ENCODE measurements at regions not wholly inside any gene's neighbourhood (a gene's known extent, or its start where the extent isn't known, plus 50 kb on each side); places are given as distances from the start of the nearest gene placed in this dataset.

DNA sequence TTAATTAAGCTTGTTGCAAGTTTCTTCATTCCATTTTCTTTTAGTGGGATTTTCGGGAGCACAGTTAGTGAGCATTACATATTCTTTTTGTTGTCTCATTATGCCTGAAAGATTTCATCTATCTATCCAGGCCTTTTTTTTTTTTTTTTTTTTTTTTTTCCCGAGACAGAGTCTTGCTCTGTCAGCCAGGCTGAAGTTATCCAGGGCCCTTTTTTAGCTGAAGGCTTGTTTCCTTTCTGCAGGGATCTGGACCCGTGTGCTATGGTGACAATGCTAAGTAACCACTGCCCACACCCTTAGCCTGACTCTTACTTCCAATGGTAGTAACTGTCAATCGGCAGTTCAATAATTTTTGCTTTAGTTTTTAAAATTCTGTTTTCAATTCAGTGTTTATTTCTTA, 190.8 kb upstream of the MTPN start:
- no peak for TF ChIP-seq EZH2 (IDR thresholded peaks at IDR 0.05; ENCODE audit: insufficient read depth, poor library complexity, severe bottlenecking)
- TF ChIP-seq EZH2phosphoT487 (IDR thresholded peaks at IDR 0.05; ENCODE audit: insufficient read depth, low read depth), result no peak
- H3K27me3 ChIP-seq (replicated peaks; ENCODE audit: insufficient read depth), result 0 out of 2 replicates have a peak, but pooled peaks cover 3% of the 10 kb centered on the region
- H3K9me3 ChIP-seq (ENCODE audit: low read depth), result no peaks in the 10 kb centered on the region
- H4K20me1 ChIP-seq (ENCODE audit: insufficient read depth), result no peaks in the 10 kb centered on the region
- H3K4me3 ChIP-seq, result no peak overlapping the region
- no peaks in the 10 kb centered on the region for H3K36me3 ChIP-seq (ENCODE audit: low read depth)
- DNase-seq, result no peak
- no peak overlapping the region for H3K4me2 ChIP-seq (ENCODE audit: unreplicated experiment)
- H2AFZ ChIP-seq, result no peak overlapping the region
- H3K9ac ChIP-seq, result no peak overlapping the region
- H3K27ac ChIP-seq, result no peak overlapping the region
- H3K4me1 ChIP-seq (ENCODE audit: insufficient read depth), result no peaks in the 10 kb centered on the region
- no peaks in the 10 kb centered on the region for H3F3A ChIP-seq (ENCODE audit: insufficient read depth)
- no peaks in the 10 kb centered on the region for H3K9me2 ChIP-seq (ENCODE audit: insufficient read depth)
- WGBS, 2 experiments (ENCODE audit: low coverage in 1 of 2, low lambda C conversion rate in 2 of 2, missing lambda C conversion rate in 2 of 2), result 28 to 31% methylated on average over 3 to 4 of the region's 4 CpGs
- in situ Hi-C loops (cut with MboI), result no loop called here
- H3K79me2 ChIP-seq (ENCODE audit: insufficient read depth), result no peaks in the 10 kb centered on the region

DNA sequence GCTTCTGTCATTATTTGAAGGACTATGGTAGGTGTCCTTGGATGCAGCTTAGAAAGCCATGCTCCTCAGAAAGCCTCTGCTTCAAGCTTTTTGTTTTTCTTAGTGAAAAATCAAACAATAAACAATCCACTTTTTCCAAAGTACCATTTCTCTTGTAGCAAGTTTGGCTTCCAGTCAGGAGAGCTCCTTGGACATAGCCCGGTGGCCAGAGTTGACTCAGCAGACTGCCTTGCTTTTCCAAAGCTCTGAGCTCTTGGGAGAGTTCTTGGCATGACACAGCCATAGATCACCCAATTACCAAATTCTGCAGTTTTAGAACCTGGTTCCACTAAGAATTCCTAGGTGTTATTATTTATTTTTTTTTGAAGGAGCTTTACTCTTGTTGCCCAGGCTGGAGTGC, 189.4 kb upstream of the MTPN start:
- TF ChIP-seq EZH2 (IDR thresholded peaks at IDR 0.05; ENCODE audit: insufficient read depth, poor library complexity, severe bottlenecking) (no peak), EZH2phosphoT487 (IDR thresholded peaks at IDR 0.05; ENCODE audit: insufficient read depth, low read depth) (no peak)

DNA sequence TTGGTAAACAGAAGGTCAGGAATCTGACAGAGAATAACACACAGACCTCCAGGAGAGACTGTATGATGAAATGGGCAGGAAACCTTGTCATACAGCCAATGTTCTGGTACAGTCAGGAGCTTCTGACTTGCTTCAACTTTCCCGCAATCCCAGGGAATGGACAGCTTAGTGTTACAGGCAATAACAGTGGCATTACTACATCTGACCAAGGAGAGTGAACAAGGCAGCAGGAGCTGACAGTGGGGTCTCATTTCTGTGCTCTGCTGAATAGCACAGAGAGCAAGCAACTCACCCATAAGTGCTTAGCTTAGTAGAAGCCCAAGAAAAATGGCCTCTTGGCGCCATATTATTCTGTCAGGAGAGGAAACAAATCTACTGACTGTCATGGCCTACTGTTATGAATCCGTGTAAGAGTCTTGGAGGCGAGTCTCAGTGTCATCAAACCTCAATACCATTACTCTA, 186.2 kb upstream of the MTPN start:
- Histone ChIP-seq H3K27ac (no peak overlapping the region), H3K27me3 (replicated peaks; ENCODE audit: insufficient read depth) (no peaks in the 10 kb centered on the region), H3K9me2 (ENCODE audit: insufficient read depth) (no peaks in the 10 kb centered on the region), H2AFZ (no peak overlapping the region), H3K4me2 (ENCODE audit: unreplicated experiment) (no peak overlapping the region), H3K36me3 (ENCODE audit: low read depth) (no peaks in the 10 kb centered on the region), H3K4me3 (no peak overlapping the region), H4K20me1 (ENCODE audit: insufficient read depth) (no peaks in the 10 kb centered on the region), H3F3A (ENCODE audit: insufficient read depth) (no peaks in the 10 kb centered on the region), H3K9me3 (ENCODE audit: low read depth) (no peaks in the 10 kb centered on the region), H3K79me2 (ENCODE audit: insufficient read depth) (no peaks in the 10 kb centered on the region), H3K4me1 (ENCODE audit: insufficient read depth) (no peaks in the 10 kb centered on the region), H3K9ac (no peak overlapping the region)
- no peak for DNase-seq
- TF ChIP-seq EZH2 (IDR thresholded peaks at IDR 0.05; ENCODE audit: insufficient read depth, poor library complexity, severe bottlenecking) (no peak), EZH2phosphoT487 (IDR thresholded peaks at IDR 0.05; ENCODE audit: insufficient read depth, low read depth) (no peak)
- in situ Hi-C loops (cut with MboI), result no loop called here
- WGBS, 2 experiments (ENCODE audit: low coverage in 1 of 2, low lambda C conversion rate in 2 of 2, missing lambda C conversion rate in 2 of 2), result 30 to 46% methylated on average over 4 of the region's 4 CpGs

More for the DNA sequence above, 189.4 kb upstream of the MTPN start:
- Histone ChIP-seq H3F3A (ENCODE audit: insufficient read depth) (no peaks in the 10 kb centered on the region), H3K4me2 (ENCODE audit: unreplicated experiment) (no peak overlapping the region), H3K79me2 (ENCODE audit: insufficient read depth) (no peaks in the 10 kb centered on the region), H3K9ac (no peak overlapping the region), H3K4me1 (ENCODE audit: insufficient read depth) (no peaks in the 10 kb centered on the region), H4K20me1 (ENCODE audit: insufficient read depth) (no peaks in the 10 kb centered on the region), H3K36me3 (ENCODE audit: low read depth) (no peaks in the 10 kb centered on the region), H3K27me3 (replicated peaks; ENCODE audit: insufficient read depth) (0 out of 2 replicates have a peak, but pooled peaks cover 3% of the 10 kb centered on the region), H3K4me3 (no peak overlapping the region), H3K9me3 (ENCODE audit: low read depth) (no peaks in the 10 kb centered on the region), H2AFZ (no peak overlapping the region), H3K9me2 (ENCODE audit: insufficient read depth) (no peaks in the 10 kb centered on the region), H3K27ac (no peak overlapping the region)
- WGBS, 2 experiments (ENCODE audit: low coverage in 1 of 2, low lambda C conversion rate in 2 of 2, missing lambda C conversion rate in 2 of 2), result 21 to 47% methylated on average over 1 of the region's 1 CpG
- no peak for DNase-seq
- in situ Hi-C loops (cut with MboI), result no loop called here

DNA sequence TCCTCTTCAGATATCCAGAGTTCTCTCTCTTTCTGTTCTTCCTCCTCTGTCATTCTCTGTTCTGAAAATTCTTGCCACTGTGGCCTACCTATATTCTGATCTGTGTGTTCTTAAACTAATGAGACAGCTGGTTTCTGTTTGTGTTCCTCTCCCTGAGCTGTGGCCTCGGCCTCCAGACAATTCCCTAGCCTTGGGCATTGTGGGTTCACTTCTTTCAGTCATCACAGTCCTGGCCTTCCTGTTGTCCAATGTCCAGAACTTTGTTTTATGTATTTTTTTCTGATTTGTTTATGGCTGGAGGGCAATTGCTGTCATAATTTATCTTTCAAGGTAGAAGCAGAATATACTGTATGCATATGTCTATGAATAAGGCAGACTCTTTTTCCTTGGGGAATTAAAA, 173.2 kb upstream of the MTPN start:
- TF ChIP-seq EZH2phosphoT487 (IDR thresholded peaks at IDR 0.05; ENCODE audit: insufficient read depth, low read depth), result no peak
- no peak for TF ChIP-seq EZH2 (IDR thresholded peaks at IDR 0.05; ENCODE audit: insufficient read depth, poor library complexity, severe bottlenecking)

DNA sequence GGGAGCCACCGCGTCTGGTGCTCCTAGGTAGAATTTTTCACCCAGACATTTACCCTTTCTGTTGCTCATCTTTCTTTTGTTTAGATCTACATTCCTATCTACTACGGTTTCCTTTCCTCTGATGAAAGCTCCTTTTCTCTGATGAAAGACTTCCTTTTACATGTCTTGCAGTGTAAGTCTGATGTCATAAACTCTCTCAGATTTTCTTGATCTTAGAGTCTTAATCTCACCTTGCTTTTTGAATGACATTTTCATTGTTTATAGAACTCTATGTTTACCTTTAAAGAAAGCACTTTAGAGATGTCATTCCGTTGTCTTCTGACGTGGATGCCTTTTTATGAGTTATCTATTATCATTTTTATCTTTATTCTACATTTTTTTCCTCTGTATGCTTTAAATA, 171.8 kb upstream of the MTPN start:
- Histone ChIP-seq H4K20me1 (ENCODE audit: insufficient read depth) (no peaks in the 10 kb centered on the region), H3K79me2 (ENCODE audit: insufficient read depth) (no peaks in the 10 kb centered on the region), H3K27ac (no peak overlapping the region), H3K4me1 (ENCODE audit: insufficient read depth) (no peaks in the 10 kb centered on the region), H3K9me2 (ENCODE audit: insufficient read depth) (no peaks in the 10 kb centered on the region), H3K27me3 (replicated peaks; ENCODE audit: insufficient read depth) (no peaks in the 10 kb centered on the region), H3K36me3 (ENCODE audit: low read depth) (no peaks in the 10 kb centered on the region), H3K4me3 (no peak overlapping the region), H3K9me3 (ENCODE audit: low read depth) (no peaks in the 10 kb centered on the region), H3K9ac (no peak overlapping the region), H2AFZ (no peak overlapping the region), H3F3A (ENCODE audit: insufficient read depth) (no peaks in the 10 kb centered on the region), H3K4me2 (ENCODE audit: unreplicated experiment) (no peak overlapping the region)
- TF ChIP-seq EZH2phosphoT487 (IDR thresholded peaks at IDR 0.05; ENCODE audit: insufficient read depth, low read depth) (no peak), EZH2 (IDR thresholded peaks at IDR 0.05; ENCODE audit: insufficient read depth, poor library complexity, severe bottlenecking) (no peak)
- in situ Hi-C loops (cut with MboI), result no loop called here
- WGBS, 2 experiments (ENCODE audit: low coverage in 1 of 2, low lambda C conversion rate in 2 of 2, missing lambda C conversion rate in 2 of 2), result 57 to 67% methylated on average over 5 of the region's 5 CpGs
- DNase-seq, result no peak

More for the DNA sequence above, 173.2 kb upstream of the MTPN start:
- H3K9me3 ChIP-seq (ENCODE audit: low read depth), result no peaks in the 10 kb centered on the region
- H3K9me2 ChIP-seq (ENCODE audit: insufficient read depth), result no peaks in the 10 kb centered on the region
- no peak overlapping the region for H3K9ac ChIP-seq
- in situ Hi-C loops (cut with MboI), result no loop called here
- no peak overlapping the region for H3K4me3 ChIP-seq
- H3K27ac ChIP-seq, result no peak overlapping the region
- H3K36me3 ChIP-seq (ENCODE audit: low read depth), result no peaks in the 10 kb centered on the region
- H3K4me1 ChIP-seq (ENCODE audit: insufficient read depth), result no peaks in the 10 kb centered on the region
- H2AFZ ChIP-seq, result no peak overlapping the region
- DNase-seq, result no peak
- H4K20me1 ChIP-seq (ENCODE audit: insufficient read depth), result no peaks in the 10 kb centered on the region
- no peaks in the 10 kb centered on the region for H3K79me2 ChIP-seq (ENCODE audit: insufficient read depth)
- H3K27me3 ChIP-seq (replicated peaks; ENCODE audit: insufficient read depth), result no peaks in the 10 kb centered on the region
- no peak overlapping the region for H3K4me2 ChIP-seq (ENCODE audit: unreplicated experiment)
- WGBS, 2 experiments (ENCODE audit: low coverage in 1 of 2, low lambda C conversion rate in 2 of 2, missing lambda C conversion rate in 2 of 2), result 0 to 6% methylated on average over 1 of the region's 1 CpG
- H3F3A ChIP-seq (ENCODE audit: insufficient read depth), result no peaks in the 10 kb centered on the region

Data from GM23248 (cell line).